Body of pancreas (tissue), 4 donors: ENCODE measurements at regions not wholly inside any gene's neighbourhood (a gene's known extent, or its start where the extent isn't known, plus 50 kb on each side); places are given as distances from the start of the nearest gene placed in this dataset.

Source experiments
- POLR2A ChIP-seq, 3 donors: fragments of 450-650 bp; IDR thresholded peaks; one replicate each; pipeline ENCODE4 v1.6.1; 2016; ENCODE audit warnings: antibody characterized with exemption in 3 of 3, mild to moderate bottlenecking in 2 of 3
- TF ChIP-seq, protein P1 (sequence below), 7 experiments: fragments of 450-650 bp in 4 of 7; fragments of 200-600 bp in 3 of 7; sonication (generic) in 3 of 7; IDR thresholded peaks; one replicate each; pipeline ENCODE4 v1.5.1; 2016 to 2019; ENCODE audit warnings: antibody characterized with exemption in 7 of 7

DNA sequence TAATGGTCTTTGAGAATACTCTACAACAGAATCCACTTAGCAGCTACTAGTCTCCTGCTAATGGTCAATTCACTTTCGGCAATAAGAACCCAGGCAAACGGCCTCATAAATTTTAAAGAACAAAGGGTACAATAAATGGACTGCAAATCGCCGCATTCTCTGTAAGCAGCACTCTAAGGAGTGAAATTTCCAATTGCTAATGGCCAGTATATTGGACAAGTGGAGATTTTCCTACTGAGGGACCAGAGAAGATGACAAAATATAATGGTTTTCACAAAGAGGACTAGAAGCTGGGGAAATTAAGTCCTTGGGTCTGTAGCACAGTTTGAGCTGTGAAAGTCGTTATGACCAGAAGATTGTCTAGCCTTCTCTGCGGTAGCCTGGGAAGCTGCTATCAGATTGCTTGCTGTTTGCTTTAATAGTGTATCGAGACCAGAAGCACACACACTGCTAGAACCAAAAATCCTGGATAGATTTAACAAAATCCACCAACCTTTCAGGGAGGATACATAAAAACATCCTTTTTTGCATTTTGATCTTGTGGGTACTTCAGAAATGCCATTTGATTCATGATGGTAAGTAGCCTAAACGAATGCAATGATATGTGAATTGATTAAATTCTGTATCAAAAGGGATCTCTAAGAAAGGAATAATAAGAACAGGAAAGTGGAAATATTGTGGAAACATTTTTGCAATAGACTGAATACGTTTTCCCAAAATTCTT is 53.6 kb upstream of the ATP8B1 start:
- TF ChIP-seq, protein P1, sequence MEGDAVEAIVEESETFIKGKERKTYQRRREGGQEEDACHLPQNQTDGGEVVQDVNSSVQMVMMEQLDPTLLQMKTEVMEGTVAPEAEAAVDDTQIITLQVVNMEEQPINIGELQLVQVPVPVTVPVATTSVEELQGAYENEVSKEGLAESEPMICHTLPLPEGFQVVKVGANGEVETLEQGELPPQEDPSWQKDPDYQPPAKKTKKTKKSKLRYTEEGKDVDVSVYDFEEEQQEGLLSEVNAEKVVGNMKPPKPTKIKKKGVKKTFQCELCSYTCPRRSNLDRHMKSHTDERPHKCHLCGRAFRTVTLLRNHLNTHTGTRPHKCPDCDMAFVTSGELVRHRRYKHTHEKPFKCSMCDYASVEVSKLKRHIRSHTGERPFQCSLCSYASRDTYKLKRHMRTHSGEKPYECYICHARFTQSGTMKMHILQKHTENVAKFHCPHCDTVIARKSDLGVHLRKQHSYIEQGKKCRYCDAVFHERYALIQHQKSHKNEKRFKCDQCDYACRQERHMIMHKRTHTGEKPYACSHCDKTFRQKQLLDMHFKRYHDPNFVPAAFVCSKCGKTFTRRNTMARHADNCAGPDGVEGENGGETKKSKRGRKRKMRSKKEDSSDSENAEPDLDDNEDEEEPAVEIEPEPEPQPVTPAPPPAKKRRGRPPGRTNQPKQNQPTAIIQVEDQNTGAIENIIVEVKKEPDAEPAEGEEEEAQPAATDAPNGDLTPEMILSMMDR (IDR thresholded peaks at IDR 0.05), result no peak
- no peak for TF ChIP-seq POLR2A (IDR thresholded peaks at IDR 0.05)
